ENCODE measurements at regions not wholly inside any gene's neighbourhood (a gene's known extent, or its start where the extent isn't known, plus 50 kb on each side); places are given as distances from the start of the nearest gene placed in this dataset.

GRCh38 chr20:39658662-39659409 is 696.7 kb downstream of the DHX35 start:
- DNase-seq: no peak

- no peak for DNase-seq
Measured at GRCh38 chr20:39654171-39654570, 692.0 kb downstream of the DHX35 start.

- no peak for DNase-seq
Measured at GRCh38 chr20:39651645-39652325, 689.6 kb downstream of the DHX35 start.

- no peak for DNase-seq
Measured at GRCh38 chr20:39646874-39647413, 684.8 kb downstream of the DHX35 start.

DNA sequence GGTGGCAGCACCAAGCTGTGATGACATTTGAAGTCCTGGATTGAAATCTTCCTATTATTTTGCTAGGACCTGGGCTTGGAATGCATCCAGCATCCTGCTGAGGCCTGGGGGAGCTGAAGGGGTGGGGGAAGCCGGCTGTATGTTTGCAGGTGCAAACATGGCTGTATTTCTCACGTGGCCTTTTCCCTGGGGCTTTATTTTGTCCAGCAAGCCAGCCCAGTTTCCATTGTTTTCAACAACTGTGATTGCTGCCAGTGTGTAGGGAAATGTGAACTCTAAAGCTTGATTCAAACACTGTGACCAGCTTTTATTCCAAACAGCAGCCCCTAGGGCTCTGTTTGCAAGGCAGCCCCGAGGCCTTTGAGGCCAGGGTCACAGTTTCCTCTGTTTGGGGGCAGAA is 683.0 kb downstream of the DHX35 start:
- DNase-seq: no peak

DNA sequence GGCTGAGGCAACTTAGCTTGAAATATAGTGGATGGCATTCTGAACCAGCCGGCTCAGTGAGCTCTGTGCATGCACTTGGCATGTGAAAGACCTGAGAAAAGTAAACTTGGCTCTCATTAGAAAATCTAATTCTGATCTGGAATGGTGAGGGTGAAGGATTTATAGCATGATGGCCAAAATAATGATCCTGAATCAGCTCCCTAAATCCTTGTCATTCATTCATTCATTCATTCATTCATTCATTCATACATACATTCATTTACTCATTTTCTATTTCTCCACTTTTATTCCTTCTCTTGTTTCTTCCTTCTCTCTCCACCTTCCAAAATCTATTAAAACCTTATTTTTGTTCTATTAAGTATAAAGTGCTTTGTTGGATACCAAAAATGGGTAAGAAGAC is 681.1 kb downstream of the DHX35 start:
- DNase-seq: no peak

GRCh38 chr20:39641423-39641822 is 679.3 kb downstream of the DHX35 start:
- DNase-seq: no peak

GRCh38 chr20:39640147-39640546 is 678.0 kb downstream of the DHX35 start:
- no peak for DNase-seq

GRCh38 chr20:39638731-39639130 is 676.6 kb downstream of the DHX35 start:
- no peak for DNase-seq

- DNase-seq: no peak
Measured at GRCh38 chr20:39633689-39634088, 671.5 kb downstream of the DHX35 start.

- no peak for DNase-seq
Measured at GRCh38 chr20:39632757-39633156, 670.6 kb downstream of the DHX35 start.

GRCh38 chr20:39632176-39632575 is 670.0 kb downstream of the DHX35 start:
- DNase-seq: no peak

- DNase-seq: no peak
Measured at GRCh38 chr20:39631557-39631956, 669.4 kb downstream of the DHX35 start.

GRCh38 chr20:39630215-39630908 is 668.2 kb downstream of the DHX35 start:
- DNase-seq: no peak

DNA sequence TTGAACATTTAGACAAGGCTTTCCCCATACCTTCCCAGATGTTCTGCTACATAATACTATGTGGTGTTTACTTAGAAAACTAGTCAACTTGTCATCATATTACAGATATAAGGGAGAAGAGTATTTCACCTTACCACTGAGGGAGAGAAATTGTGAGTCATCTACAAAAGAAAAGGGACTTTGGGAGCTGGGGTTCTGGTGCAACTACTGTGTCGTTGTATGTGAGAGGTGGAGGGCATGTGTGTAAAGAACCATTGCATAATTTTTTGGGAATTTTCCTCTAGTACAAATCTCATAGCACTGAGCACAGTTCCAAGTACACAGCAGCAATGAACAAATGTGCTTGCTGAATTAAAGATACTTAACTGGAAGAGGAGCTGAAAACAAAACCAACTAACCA is 665.6 kb downstream of the DHX35 start:
- no peak for DNase-seq

- DNase-seq: no peak
Measured at GRCh38 chr20:39624316-39624715, 662.2 kb downstream of the DHX35 start.

GRCh38 chr20:39623584-39624234 is 661.6 kb downstream of the DHX35 start:
- no peak for DNase-seq

DNA sequence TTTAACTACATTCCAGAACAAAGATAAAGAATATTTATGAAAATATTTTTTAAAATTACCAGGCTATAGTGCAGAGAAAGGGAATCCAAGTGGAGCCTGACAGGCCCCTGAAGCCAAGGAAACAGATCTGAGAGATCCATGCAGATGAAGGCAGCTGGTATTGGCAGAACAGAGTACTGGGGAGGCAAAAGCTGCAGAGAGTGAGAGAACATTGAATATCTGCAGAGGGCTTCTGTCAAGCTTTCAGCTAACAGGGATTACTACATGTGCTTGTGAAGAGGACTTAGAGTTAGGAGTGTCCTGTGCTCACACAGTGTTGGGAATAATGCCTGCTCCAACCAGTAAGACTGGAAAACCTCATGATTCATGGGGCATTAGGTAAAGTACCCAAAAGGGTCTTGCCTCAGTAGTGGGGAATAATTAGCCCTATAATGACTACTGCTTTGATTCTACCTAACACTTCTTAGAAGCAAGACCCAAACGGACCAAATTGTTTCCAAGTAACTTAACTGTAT is 657.2 kb downstream of the DHX35 start:
- no peak for DNase-seq

DNA sequence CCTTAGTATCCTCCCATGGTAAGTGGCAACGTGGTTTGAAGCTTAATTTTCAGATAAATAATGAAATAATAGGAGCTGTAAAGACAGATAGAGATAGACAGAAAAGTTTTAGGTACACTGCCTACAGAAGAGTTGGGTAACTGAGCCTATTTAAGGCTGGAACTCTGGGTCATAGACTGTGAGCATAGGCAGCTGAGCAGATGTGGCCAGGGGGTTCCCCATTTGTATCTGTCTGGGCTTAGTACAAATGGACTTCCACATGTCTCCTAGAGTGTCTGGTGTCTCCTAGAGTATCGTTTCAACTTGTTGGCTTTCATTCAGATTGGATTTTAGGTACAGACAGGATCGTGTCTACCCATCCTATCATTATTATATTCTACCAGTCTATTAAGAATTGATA is 649.8 kb downstream of the DHX35 start:
- DNase-seq: no peak

- no peak for DNase-seq
Measured at GRCh38 chr20:39607141-39607540, 645.0 kb downstream of the DHX35 start.

DNA sequence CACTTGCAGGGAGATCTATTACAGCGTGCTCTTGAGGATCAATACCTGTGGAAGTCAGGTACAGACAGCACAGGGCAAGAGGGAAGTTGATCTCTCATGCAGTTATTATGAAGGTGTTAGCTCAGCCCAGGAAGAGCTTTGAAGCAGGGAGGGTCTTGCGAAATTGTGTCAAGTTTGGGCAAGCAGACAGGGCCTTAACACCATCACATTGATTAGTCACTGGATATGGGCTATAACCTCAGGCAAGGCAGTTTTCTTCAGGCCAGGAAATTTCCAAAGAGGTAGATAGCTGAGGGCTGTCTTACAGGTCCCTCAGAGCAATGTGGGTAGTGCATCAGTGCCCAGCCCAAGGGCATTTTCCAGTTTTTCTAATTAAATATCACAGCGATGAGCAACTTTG is 643.8 kb downstream of the DHX35 start:
- DNase-seq: no peak

DNA sequence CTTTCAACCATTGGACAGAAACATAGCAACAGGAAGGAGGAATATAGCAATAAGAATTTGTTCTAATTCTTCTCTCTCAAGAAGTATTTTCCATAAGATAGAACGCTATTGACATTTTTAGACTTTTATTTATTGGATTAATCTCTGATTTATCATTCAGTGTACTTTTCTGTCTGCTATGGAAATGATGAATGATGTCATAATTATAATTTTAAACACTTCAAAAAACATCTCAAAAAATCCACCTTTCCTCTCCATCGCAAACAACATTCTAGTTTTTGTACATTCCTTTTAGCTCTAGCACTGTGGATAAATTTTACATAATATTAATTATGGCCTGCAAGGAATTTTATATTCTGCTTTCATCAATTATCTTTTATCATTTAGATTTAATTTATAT is 643.2 kb downstream of the DHX35 start:
- no peak for DNase-seq

DNA sequence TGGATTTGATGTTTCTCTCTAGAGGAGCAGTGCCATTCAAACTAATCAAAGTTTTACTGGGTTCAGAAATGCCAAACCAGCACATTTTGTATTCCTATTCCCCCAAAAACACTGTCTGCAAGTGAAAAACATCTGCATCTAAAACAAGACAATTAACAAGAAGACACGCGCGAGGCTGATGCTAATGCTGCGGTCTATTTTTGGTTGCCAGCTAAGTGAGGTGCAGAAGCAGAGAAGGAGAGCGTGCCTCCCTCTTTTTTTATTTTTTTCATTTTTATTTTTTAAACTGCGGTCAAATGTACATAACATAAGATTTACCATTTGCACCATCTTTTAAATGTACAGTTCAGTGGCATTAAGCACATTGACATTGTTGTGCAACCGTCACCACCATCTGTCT is 641.1 kb downstream of the DHX35 start:
- DNase-seq: no peak

Measured in stimulated activated CD4-positive, alpha-beta T cell treated with anti-CD3 and anti-CD28 coated beads, Interleukin-4, amount 100 ng/mL, for 1 hour (primary cell).